ENCODE measurements at regions not wholly inside any gene's neighbourhood (a gene's known extent, or its start where the extent isn't known, plus 50 kb on each side); places are given as distances from the start of the nearest gene placed in this dataset.

GRCh38 chr6:88365230-88365629, 199.1 kb upstream of the CNR1 start:
- TF ChIP-seq CTCF (IDR thresholded peaks at IDR 0.05) (no peak), POLR2A (IDR thresholded peaks at IDR 0.05) (no peak)

Measured in tibial nerve (tissue), 3 donors.